Neural cell (in vitro differentiated cells): ENCODE measurements at regions not wholly inside any gene's neighbourhood (a gene's known extent, or its start where the extent isn't known, plus 50 kb on each side); places are given as distances from the start of the nearest gene placed in this dataset.

ENCODE experiments used
- H2AFZ ChIP-seq: fragments of 200-600, 300-800 bp; sonication (generic), shearing (Covaris generic); 2 replicates; pipeline ENCODE4 v1.6.0; 2014; ENCODE audit warnings: low read depth, mild to moderate bottlenecking, antibody characterized with exemption, low read length, moderate library complexity
- H3F3A ChIP-seq: fragments of 200-600 bp; shearing (Covaris generic); 2 replicates; pipeline ENCODE4 v1.6.1; 2016; ENCODE audit warnings: mild to moderate bottlenecking, moderate library complexity, mixed read lengths, antibody characterized with exemption, low read length; ENCODE audit not compliant: insufficient read depth, poor library complexity, severe bottlenecking
- H3K27ac ChIP-seq: fragments of 200-600, 300-800 bp; sonication (generic), shearing (Covaris generic); 2 replicates; pipeline ENCODE4 v1.5.1; 2014; ENCODE audit warnings: mild to moderate bottlenecking, low read length, moderate library complexity
- H3K27me3 ChIP-seq: fragments of 300-800, 200-600 bp; sonication (generic), shearing (Covaris generic); 2 replicates; pipeline ENCODE4 v1.6.0; 2014; ENCODE audit warnings: mild to moderate bottlenecking, low read depth, low read length, moderate library complexity; ENCODE audit not compliant: insufficient read depth
- H3K36me3 ChIP-seq: fragments of 300-800, 200-600 bp; sonication (generic), shearing (Covaris generic); 2 replicates; pipeline ENCODE4 v1.5.1; 2014; ENCODE audit warnings: mild to moderate bottlenecking, antibody characterized with exemption, low read length, moderate library complexity; ENCODE audit not compliant: insufficient read depth
- H3K4me2 ChIP-seq: fragments of 300-800, 200-600 bp; sonication (generic), shearing (Covaris generic); 2 replicates; pipeline ENCODE4 v1.6.0; 2014; ENCODE audit warnings: mild to moderate bottlenecking, low read length
- H3K4me3 ChIP-seq: fragments of 300-800, 200-600 bp; sonication (generic), shearing (Covaris generic); 2 replicates; pipeline ENCODE4 v1.5.1; 2014; ENCODE audit warnings: mild to moderate bottlenecking, low read length, moderate library complexity
- H3K79me2 ChIP-seq: fragments of 200-600 bp; shearing (Covaris generic); replicated peaks from 2 replicates; pipeline ENCODE4 v1.6.0; 2014; ENCODE audit warnings: mild to moderate bottlenecking, low read length, moderate library complexity; ENCODE audit not compliant: insufficient read depth
- H3K9ac ChIP-seq: fragments of 300-800, 200-600 bp; sonication (generic), shearing (Covaris generic); 2 replicates; pipeline ENCODE4 v1.6.1; 2016; ENCODE audit warnings: mild to moderate bottlenecking, low read length, mixed read lengths
- H3K9me2 ChIP-seq: fragments of 200-600 bp; shearing (Covaris generic); 2 replicates; pipeline ENCODE4 v1.6.1; 2016; ENCODE audit warnings: mild to moderate bottlenecking, low read length, mixed read lengths; ENCODE audit not compliant: insufficient read depth
- H3K9me3 ChIP-seq: fragments of 200-600, 300-800 bp; sonication (generic), shearing (Covaris generic); 2 replicates; pipeline ENCODE4 v1.6.1; 2016; ENCODE audit warnings: mild to moderate bottlenecking, mixed run types, low read length, moderate library complexity, mixed read lengths
- H4K20me1 ChIP-seq: fragments of 200-600 bp; shearing (Covaris generic); 2 replicates; pipeline ENCODE4 v1.6.1; 2016; ENCODE audit warnings: mild to moderate bottlenecking, mixed run types; ENCODE audit not compliant: insufficient read depth
- CTCF ChIP-seq: fragments of 450-650 bp; IDR thresholded peaks from 2 replicates; pipeline ENCODE4 v1.5.1; 2014; ENCODE audit warnings: antibody characterized with exemption, mild to moderate bottlenecking, moderate library complexity; ENCODE audit not compliant: poor library complexity, severe bottlenecking
- EP300 ChIP-seq: fragments of 450-650 bp; conservative IDR thresholded peaks from 2 replicates; pipeline ENCODE4 v1.6.1; 2014; ENCODE audit warnings: antibody characterized with exemption, mild to moderate bottlenecking, moderate library complexity; ENCODE audit not compliant: poor library complexity, severe bottlenecking
- EZH2 ChIP-seq: fragments of 200-600, 300-800 bp; shearing (Covaris generic), sonication (generic); IDR thresholded peaks from 2 replicates; pipeline ENCODE4 v1.6.1; 2014; ENCODE audit warnings: antibody characterized with exemption, low read length, borderline replicate concordance, mild to moderate bottlenecking; ENCODE audit not compliant: insufficient read depth, poor library complexity, severe bottlenecking
- MXI1 ChIP-seq: fragments of 450-650 bp; conservative IDR thresholded peaks from 2 replicates; pipeline ENCODE4 v1.6.1; 2014; ENCODE audit warnings: antibody characterized with exemption, mild to moderate bottlenecking; ENCODE audit not compliant: poor library complexity, severe bottlenecking
- POLR2AphosphoS5 ChIP-seq: IDR thresholded peaks from 2 replicates; pipeline ENCODE4 v1.6.1; 2012
- RAD21 ChIP-seq: fragments of 450-650 bp; conservative IDR thresholded peaks from 2 replicates; pipeline ENCODE4 v1.6.1; 2014; ENCODE audit warnings: antibody characterized with exemption, mild to moderate bottlenecking, moderate library complexity
- REST ChIP-seq: IDR thresholded peaks from 2 replicates; pipeline ENCODE4 v1.6.1; 2012; ENCODE audit warnings: borderline replicate concordance
- SMC3 ChIP-seq: fragments of 450-650 bp; conservative IDR thresholded peaks from 2 replicates; pipeline ENCODE4 v1.6.1; 2014; ENCODE audit warnings: antibody characterized with exemption, mild to moderate bottlenecking, moderate library complexity; ENCODE audit not compliant: poor library complexity
- TAF1 ChIP-seq: IDR thresholded peaks from 2 replicates; pipeline ENCODE4 v1.6.1; 2012; ENCODE audit warnings: low read depth

- no peaks in the 10 kb centered on the region for H4K20me1 ChIP-seq
- no peak for TF ChIP-seq TAF1
- TF ChIP-seq CTCF: no peak
- TF ChIP-seq MXI1: no peak
- TF ChIP-seq SMC3: no peak
- TF ChIP-seq EP300: no peak
- TF ChIP-seq EZH2: no peak
- H3K9me2 ChIP-seq: no peaks in the 10 kb centered on the region
- no peak overlapping the region for H3K9ac ChIP-seq
- H3K36me3 ChIP-seq: no peaks in the 10 kb centered on the region
- no peaks in the 10 kb centered on the region for H3K27me3 ChIP-seq
- no peaks in the 10 kb centered on the region for H3K9me3 ChIP-seq
- no peak overlapping the region for H3K4me3 ChIP-seq
- H3K4me2 ChIP-seq: no peak overlapping the region
- no peak overlapping the region for H3K27ac ChIP-seq
- H3F3A ChIP-seq: no peaks in the 10 kb centered on the region
- no peaks in the 10 kb centered on the region for H3K79me2 ChIP-seq
- H2AFZ ChIP-seq: no peak overlapping the region
These were observed 59.8 kb upstream of the WDR11 start for GRCh38 chr10:120791316-120791715.

GRCh38 chr10:120793088-120793487 is 58.1 kb upstream of the WDR11 start:
- no peak for TF ChIP-seq RAD21
- TF ChIP-seq EZH2: no peak
- TF ChIP-seq EP300: no peak
- no peak for TF ChIP-seq POLR2AphosphoS5
- no peak for TF ChIP-seq MXI1
- no peak for TF ChIP-seq TAF1
- no peak for TF ChIP-seq CTCF
- no peak for TF ChIP-seq REST
- no peak for TF ChIP-seq SMC3
- Histone ChIP-seq H3K4me2 (no peak overlapping the region), H3K9ac (no peak overlapping the region), H3K9me3 (no peaks in the 10 kb centered on the region), H3K27me3 (no peaks in the 10 kb centered on the region), H3K36me3 (no peaks in the 10 kb centered on the region), H3K79me2 (no peaks in the 10 kb centered on the region), H3K4me3 (no peak overlapping the region), H3K9me2 (no peaks in the 10 kb centered on the region), H3K27ac (no peak overlapping the region), H2AFZ (no peak overlapping the region), H3F3A (no peaks in the 10 kb centered on the region), H4K20me1 (no peaks in the 10 kb centered on the region)
